Upper lobe of left lung (tissue), 4 donors: ENCODE measurements at regions not wholly inside any gene's neighbourhood (a gene's known extent, or its start where the extent isn't known, plus 50 kb on each side); places are given as distances from the start of the nearest gene placed in this dataset.

ENCODE experiments used
- EP300 ChIP-seq, 4 donors: sonication (generic); formaldehyde crosslinking; IDR thresholded peaks; one replicate each; pipeline ENCODE4 v1.5.1; 2017; ENCODE audit warnings: antibody characterized with exemption in 4 of 4, control low read depth in 2 of 4
- POLR2A ChIP-seq, 4 donors: fragments of 450-650 bp; IDR thresholded peaks; one replicate each; pipeline ENCODE4 v1.5.1; 2016 to 2017; ENCODE audit warnings: antibody characterized with exemption in 4 of 4, mild to moderate bottlenecking in 2 of 4
- POLR2AphosphoS5 ChIP-seq, 2 donors: sonication (generic); formaldehyde crosslinking; IDR thresholded peaks; one replicate each; pipeline ENCODE4 v1.5.1; 2017; ENCODE audit warnings: antibody characterized with exemption in 2 of 2
- TF ChIP-seq, protein P1 (sequence below), 6 experiments: fragments of 450-650 bp in 4 of 6; fragments of 200-600 bp in 2 of 6; sonication (generic) in 2 of 6; IDR thresholded peaks; one replicate each; pipeline ENCODE4 v1.5.1; 2016 to 2019; ENCODE audit warnings: antibody characterized with exemption in 6 of 6

GRCh38 chr5:21244982-21245381 is 1257.0 kb upstream of the CDH18 start:
- TF ChIP-seq, protein P1, sequence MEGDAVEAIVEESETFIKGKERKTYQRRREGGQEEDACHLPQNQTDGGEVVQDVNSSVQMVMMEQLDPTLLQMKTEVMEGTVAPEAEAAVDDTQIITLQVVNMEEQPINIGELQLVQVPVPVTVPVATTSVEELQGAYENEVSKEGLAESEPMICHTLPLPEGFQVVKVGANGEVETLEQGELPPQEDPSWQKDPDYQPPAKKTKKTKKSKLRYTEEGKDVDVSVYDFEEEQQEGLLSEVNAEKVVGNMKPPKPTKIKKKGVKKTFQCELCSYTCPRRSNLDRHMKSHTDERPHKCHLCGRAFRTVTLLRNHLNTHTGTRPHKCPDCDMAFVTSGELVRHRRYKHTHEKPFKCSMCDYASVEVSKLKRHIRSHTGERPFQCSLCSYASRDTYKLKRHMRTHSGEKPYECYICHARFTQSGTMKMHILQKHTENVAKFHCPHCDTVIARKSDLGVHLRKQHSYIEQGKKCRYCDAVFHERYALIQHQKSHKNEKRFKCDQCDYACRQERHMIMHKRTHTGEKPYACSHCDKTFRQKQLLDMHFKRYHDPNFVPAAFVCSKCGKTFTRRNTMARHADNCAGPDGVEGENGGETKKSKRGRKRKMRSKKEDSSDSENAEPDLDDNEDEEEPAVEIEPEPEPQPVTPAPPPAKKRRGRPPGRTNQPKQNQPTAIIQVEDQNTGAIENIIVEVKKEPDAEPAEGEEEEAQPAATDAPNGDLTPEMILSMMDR (IDR thresholded peaks at IDR 0.05): no peak
- TF ChIP-seq POLR2AphosphoS5 (IDR thresholded peaks at IDR 0.05) (no peak), EP300 (IDR thresholded peaks at IDR 0.05) (no peak), POLR2A (IDR thresholded peaks at IDR 0.05) (no peak)
